Parathyroid adenoma (tissue), 2 donors: ENCODE measurements at regions not wholly inside any gene's neighbourhood (a gene's known extent, or its start where the extent isn't known, plus 50 kb on each side); places are given as distances from the start of the nearest gene placed in this dataset.

Experiments
- H2AFZ ChIP-seq: fragments of 300-600 bp; sonication (generic); one replicate; pipeline ENCODE4 v1.7.0; 2017; ENCODE audit warnings: antibody characterized with exemption, mild to moderate bottlenecking
- H3K27ac ChIP-seq: fragments of 300-600 bp; sonication (generic); one replicate; pipeline ENCODE4 v1.7.0; 2017
- H3K27me3 ChIP-seq: fragments of 300-600 bp; sonication (generic); one replicate; pipeline ENCODE4 v1.7.0; 2017; ENCODE audit warnings: low read length; ENCODE audit not compliant: control insufficient read depth, insufficient read depth
- H3K36me3 ChIP-seq: fragments of 300-600 bp; sonication (generic); one replicate; pipeline ENCODE4 v1.7.0; 2017; ENCODE audit warnings: low read length; ENCODE audit not compliant: control insufficient read depth, insufficient read depth
- H3K4me1 ChIP-seq: fragments of 300-600 bp; sonication (generic); one replicate; pipeline ENCODE4 v1.7.0; 2017; ENCODE audit warnings: control low read depth
- H3K4me2 ChIP-seq: fragments of 300-600 bp; sonication (generic); one replicate; pipeline ENCODE4 v1.7.0; 2017; ENCODE audit warnings: low read length
- H3K4me3 ChIP-seq: fragments of 300-600 bp; sonication (generic); one replicate; pipeline ENCODE4 v1.7.0; 2017; ENCODE audit warnings: low read depth, low read length
- H3K79me2 ChIP-seq: fragments of 300-600 bp; sonication (generic); one replicate; pipeline ENCODE4 v1.7.0; 2017; ENCODE audit warnings: control low read depth
- H3K9ac ChIP-seq: fragments of 300-600 bp; sonication (generic); one replicate; pipeline ENCODE4 v1.7.0; 2017; ENCODE audit warnings: mild to moderate bottlenecking
- H3K9me3 ChIP-seq: fragments of 300-600 bp; sonication (generic); one replicate; pipeline ENCODE4 v1.7.0; 2017; ENCODE audit warnings: low read length; ENCODE audit not compliant: control insufficient read depth
- TF ChIP-seq, protein P1 (sequence below): fragments of 300-600 bp; sonication (generic); IDR thresholded peaks from one replicate; pipeline ENCODE4 v1.7.0; 2017; ENCODE audit warnings: antibody characterized with exemption, mild to moderate bottlenecking
- donor health status: primary hyperparathyroidism.

DNA sequence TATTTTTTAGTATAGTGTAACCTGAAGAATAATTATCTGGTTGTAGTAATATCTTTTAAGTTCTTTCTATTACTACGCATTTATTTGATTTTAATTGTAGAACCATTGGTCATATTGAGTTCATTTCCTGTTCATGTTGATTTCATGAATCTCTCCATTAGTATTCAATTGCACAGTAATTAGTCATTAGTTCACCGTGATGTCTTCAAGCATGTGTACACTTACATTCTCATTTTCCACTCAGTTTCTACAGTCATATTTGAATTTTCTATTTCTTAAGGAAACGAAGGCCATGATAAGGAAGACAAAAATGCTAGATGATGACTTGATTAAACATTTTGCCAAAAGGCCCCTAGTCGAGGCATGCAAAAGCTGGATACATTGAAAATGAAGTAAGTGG lies 333.7 kb upstream of the FANCL start:
- H3K9me3 ChIP-seq: peaks cover 2% of the 10 kb centered on the region
- H3K4me2 ChIP-seq: no peak overlapping the region
- no peak overlapping the region for H2AFZ ChIP-seq
- H3K4me3 ChIP-seq: no peak overlapping the region
- H3K79me2 ChIP-seq: no peaks in the 10 kb centered on the region
- TF ChIP-seq, protein P1, sequence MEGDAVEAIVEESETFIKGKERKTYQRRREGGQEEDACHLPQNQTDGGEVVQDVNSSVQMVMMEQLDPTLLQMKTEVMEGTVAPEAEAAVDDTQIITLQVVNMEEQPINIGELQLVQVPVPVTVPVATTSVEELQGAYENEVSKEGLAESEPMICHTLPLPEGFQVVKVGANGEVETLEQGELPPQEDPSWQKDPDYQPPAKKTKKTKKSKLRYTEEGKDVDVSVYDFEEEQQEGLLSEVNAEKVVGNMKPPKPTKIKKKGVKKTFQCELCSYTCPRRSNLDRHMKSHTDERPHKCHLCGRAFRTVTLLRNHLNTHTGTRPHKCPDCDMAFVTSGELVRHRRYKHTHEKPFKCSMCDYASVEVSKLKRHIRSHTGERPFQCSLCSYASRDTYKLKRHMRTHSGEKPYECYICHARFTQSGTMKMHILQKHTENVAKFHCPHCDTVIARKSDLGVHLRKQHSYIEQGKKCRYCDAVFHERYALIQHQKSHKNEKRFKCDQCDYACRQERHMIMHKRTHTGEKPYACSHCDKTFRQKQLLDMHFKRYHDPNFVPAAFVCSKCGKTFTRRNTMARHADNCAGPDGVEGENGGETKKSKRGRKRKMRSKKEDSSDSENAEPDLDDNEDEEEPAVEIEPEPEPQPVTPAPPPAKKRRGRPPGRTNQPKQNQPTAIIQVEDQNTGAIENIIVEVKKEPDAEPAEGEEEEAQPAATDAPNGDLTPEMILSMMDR: no peak
- H3K36me3 ChIP-seq: no peaks in the 10 kb centered on the region
- no peak overlapping the region for H3K9ac ChIP-seq
- no peak overlapping the region for H3K27ac ChIP-seq
- no peaks in the 10 kb centered on the region for H3K27me3 ChIP-seq
- H3K4me1 ChIP-seq: no peaks in the 10 kb centered on the region

DNA sequence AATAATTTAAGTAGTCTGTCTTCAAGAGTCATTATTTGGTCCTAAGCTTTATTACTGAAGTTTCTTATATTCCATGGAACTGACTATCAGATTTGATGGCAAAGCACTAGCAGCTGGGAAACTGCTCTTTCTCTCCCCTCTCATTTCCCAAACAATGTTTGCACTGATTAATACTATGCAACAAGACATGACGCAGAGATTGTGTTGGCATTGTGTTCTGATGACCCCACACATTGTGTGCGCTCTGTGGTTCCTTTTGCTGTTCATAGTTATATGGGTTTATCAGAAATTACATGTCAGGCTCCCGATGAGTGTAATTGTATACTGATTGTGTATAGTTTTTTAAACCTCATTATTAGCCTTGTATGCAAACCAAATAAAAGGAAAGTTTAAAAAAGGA lies 331.6 kb upstream of the FANCL start:
- H3K4me3 ChIP-seq: no peak overlapping the region
- H3K4me1 ChIP-seq: no peaks in the 10 kb centered on the region
- no peaks in the 10 kb centered on the region for H3K9me3 ChIP-seq
- no peaks in the 10 kb centered on the region for H3K27me3 ChIP-seq
- no peaks in the 10 kb centered on the region for H3K79me2 ChIP-seq
- H3K4me2 ChIP-seq: no peak overlapping the region
- H2AFZ ChIP-seq: no peak overlapping the region
- no peaks in the 10 kb centered on the region for H3K36me3 ChIP-seq
- H3K27ac ChIP-seq: no peak overlapping the region
- no peak overlapping the region for H3K9ac ChIP-seq
- TF ChIP-seq, protein P1: no peak

DNA sequence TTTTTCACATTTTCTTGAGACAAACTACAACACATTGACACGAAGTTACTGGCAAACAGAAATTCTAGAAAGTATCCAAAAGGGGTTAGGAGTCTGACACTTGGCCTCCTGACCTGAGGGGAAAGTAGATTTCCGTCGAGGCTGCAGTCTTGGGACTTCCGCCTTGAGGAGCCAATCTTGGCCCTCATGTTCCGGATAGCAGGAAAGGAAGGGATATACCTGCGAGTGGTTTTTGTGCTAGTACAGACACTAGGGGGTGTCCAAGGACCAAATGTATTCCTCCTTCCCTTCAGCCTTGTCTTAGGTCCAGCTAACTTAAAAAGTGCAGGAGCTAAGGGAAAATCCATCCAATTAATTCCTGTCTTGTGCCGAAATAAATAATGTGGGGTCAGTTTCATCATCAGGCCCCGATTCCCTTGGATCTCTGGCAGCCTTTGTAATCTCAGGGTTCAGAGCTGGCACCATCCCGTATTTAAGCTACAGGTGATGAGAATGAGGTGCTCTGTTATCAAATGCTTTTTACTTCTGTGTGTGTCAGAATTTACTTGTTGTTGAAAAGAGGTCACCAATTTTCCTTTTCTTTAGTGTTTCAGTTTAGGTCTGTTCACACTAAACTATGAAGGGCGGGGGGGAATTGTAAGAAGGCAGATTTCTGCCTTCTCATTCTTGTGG lies 330.2 kb upstream of the FANCL start:
- no peak overlapping the region for H3K4me3 ChIP-seq
- H3K27me3 ChIP-seq: no peaks in the 10 kb centered on the region
- no peaks in the 10 kb centered on the region for H3K4me1 ChIP-seq
- no peak overlapping the region for H3K4me2 ChIP-seq
- H3K9ac ChIP-seq: no peak overlapping the region
- H3K36me3 ChIP-seq: no peaks in the 10 kb centered on the region
- no peaks in the 10 kb centered on the region for H3K79me2 ChIP-seq
- no peaks in the 10 kb centered on the region for H3K9me3 ChIP-seq
- H2AFZ ChIP-seq: no peak overlapping the region
- no peak overlapping the region for H3K27ac ChIP-seq
- TF ChIP-seq, protein P1: no peak

DNA sequence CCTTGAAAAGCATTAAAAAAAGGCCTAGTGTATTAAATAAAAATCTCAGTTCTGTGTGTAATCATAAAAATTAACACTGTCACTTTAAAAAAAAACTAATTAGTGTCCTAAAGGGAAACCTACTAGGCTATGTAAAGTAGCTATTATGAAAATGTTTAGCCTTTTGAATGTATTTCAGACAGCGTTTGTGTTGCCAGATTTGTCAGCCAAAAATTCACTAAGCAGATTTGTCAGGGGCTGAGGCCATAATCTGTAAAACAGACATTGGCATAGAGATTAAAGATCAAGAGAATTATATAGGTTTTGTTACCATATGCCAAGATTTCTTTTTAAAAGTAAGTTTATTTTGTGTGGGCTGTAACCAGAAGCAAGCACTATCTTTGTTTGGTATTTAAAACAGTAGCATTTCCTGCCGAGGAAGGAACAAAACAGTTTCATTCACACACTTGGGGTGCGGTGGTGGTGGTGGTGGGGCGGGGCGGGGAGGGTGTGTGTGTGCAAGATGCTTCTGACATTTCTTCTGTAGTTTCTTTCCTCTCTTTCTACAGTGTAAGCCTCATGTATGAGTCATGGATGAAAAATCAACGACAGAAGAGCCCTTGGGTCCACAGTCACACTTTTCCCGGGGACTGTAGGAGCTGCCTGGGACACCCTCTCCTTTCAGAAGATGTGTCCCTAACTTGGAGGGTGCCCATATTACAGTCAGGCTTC lies 328.5 kb upstream of the FANCL start:
- Histone ChIP-seq H3K9me3 (no peaks in the 10 kb centered on the region), H3K27me3 (no peaks in the 10 kb centered on the region), H3K4me1 (no peaks in the 10 kb centered on the region), H3K27ac (no peak overlapping the region), H3K4me2 (no peak overlapping the region), H3K9ac (no peak overlapping the region), H3K4me3 (no peak overlapping the region), H3K36me3 (no peaks in the 10 kb centered on the region), H3K79me2 (no peaks in the 10 kb centered on the region), H2AFZ (no peak overlapping the region)
- TF ChIP-seq, protein P1: no peak

DNA sequence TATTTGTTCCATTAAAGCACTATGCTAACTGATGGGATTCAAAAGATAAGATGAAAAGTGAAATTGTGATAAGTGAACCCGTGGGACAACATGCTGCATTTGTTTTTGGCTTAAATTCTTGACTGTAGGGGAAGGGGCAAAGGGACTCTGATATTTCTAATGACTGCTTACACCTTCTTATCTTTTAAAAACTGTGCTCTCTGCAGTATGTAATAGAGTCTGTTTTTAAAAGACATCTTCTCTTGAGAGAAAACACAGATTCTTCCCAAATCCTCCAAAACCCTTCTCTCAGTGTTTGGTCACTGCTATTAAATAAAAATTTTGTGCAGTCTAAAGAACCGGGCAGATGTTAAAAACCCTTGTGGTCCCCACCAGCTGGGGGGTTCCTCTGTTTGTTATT lies 327.8 kb upstream of the FANCL start:
- no peak overlapping the region for H2AFZ ChIP-seq
- no peaks in the 10 kb centered on the region for H3K27me3 ChIP-seq
- H3K4me1 ChIP-seq: no peaks in the 10 kb centered on the region
- H3K36me3 ChIP-seq: no peaks in the 10 kb centered on the region
- H3K27ac ChIP-seq: no peak overlapping the region
- H3K9me3 ChIP-seq: no peaks in the 10 kb centered on the region
- no peaks in the 10 kb centered on the region for H3K79me2 ChIP-seq
- H3K4me2 ChIP-seq: no peak overlapping the region
- no peak overlapping the region for H3K9ac ChIP-seq
- TF ChIP-seq, protein P1: no peak
- no peak overlapping the region for H3K4me3 ChIP-seq
